Tibial artery (tissue), 4 donors: ENCODE measurements at regions not wholly inside any gene's neighbourhood (a gene's known extent, or its start where the extent isn't known, plus 50 kb on each side); places are given as distances from the start of the nearest gene placed in this dataset.

ENCODE experiments used
- DNase-seq, 2 donors: peaks; one replicate each; pipeline ENCODE4 v3.0.0-alpha.2; 2019
- H3K27ac ChIP-seq, 2 donors: fragments of 200-600 bp; sonication (generic) in 1 of 2; 1 replicate in 1 of 2; 2 replicates in 1 of 2; pipeline ENCODE4 v1.5.1; 2018 to 2019; ENCODE audit warnings: mild to moderate bottlenecking in 1 of 2
- H3K27me3 ChIP-seq, 2 donors: fragments of 200-600 bp; sonication (generic) in 1 of 2; one replicate each; pipeline versions ENCODE4 v1.5.1 to v1.6.0; 2016 to 2019
- H3K36me3 ChIP-seq, 3 donors: fragments of 200-600 bp; sonication (generic) in 2 of 3; one replicate each; pipeline ENCODE4 v1.5.1; 2016 to 2019; ENCODE audit warnings: mild to moderate bottlenecking in 2 of 3
- H3K4me1 ChIP-seq, 4 donors: fragments of 200-600 bp; sonication (generic) in 2 of 4; 1 replicate in 3 of 4; 2 replicates in 1 of 4; pipeline ENCODE4 v1.5.1; 2016 to 2019
- H3K4me3 ChIP-seq, 2 donors: fragments of 200-600 bp; sonication (generic) in 1 of 2; 1 replicate in 1 of 2; 2 replicates in 1 of 2; pipeline ENCODE4 v1.5.1; 2018 to 2019; ENCODE audit warnings: mild to moderate bottlenecking in 2 of 2
- H3K9me3 ChIP-seq, 3 donors: fragments of 200-600 bp; sonication (generic) in 1 of 3; one replicate each; pipeline ENCODE4 v1.5.1; 2016 to 2019
- intact Hi-C: fragments of 100-400 bp; cut with DNase I; formaldehyde crosslinking; loops from one replicate; pipeline ENCODE4 v1.15.0; 2023; ENCODE audit warnings: low total_unique reads
- TF ChIP-seq, protein P1 (sequence below), 2 experiments: fragments of 200-600 bp in 1 of 2; fragments of 450-650 bp in 1 of 2; IDR thresholded peaks; one replicate each; pipeline ENCODE4 v1.5.1; 2017 to 2019; ENCODE audit warnings: antibody characterized with exemption in 2 of 2, mild to moderate bottlenecking in 1 of 2, moderate library complexity in 1 of 2

DNA sequence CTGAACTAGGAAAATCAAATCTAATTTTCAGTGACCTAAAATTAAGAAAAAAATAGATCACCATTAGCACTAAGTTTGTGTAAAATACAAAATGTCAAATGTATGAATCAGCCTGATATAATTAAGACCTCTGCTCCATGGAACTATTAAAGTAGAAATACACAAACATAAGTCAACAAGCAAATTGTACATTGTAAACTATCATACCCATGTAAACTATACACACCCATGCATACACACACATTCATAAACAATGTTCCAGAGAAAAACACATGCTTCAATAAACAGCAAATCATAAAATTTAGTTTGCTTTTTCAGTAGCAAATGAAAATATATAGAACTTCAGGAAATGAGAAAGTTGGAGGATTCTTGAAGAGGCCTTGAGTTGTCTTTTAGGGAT is 199.7 kb upstream of the VSTM2A start:
- Histone ChIP-seq H3K9me3 (no peaks in the 10 kb centered on the region), H3K27ac (no peak overlapping the region), H3K27me3 (no peaks in the 10 kb centered on the region), H3K36me3 (no peaks in the 10 kb centered on the region), H3K4me3 (no peak overlapping the region), H3K4me1 (no peaks in the 10 kb centered on the region)
- DNase-seq, result no peak
- TF ChIP-seq, protein P1, sequence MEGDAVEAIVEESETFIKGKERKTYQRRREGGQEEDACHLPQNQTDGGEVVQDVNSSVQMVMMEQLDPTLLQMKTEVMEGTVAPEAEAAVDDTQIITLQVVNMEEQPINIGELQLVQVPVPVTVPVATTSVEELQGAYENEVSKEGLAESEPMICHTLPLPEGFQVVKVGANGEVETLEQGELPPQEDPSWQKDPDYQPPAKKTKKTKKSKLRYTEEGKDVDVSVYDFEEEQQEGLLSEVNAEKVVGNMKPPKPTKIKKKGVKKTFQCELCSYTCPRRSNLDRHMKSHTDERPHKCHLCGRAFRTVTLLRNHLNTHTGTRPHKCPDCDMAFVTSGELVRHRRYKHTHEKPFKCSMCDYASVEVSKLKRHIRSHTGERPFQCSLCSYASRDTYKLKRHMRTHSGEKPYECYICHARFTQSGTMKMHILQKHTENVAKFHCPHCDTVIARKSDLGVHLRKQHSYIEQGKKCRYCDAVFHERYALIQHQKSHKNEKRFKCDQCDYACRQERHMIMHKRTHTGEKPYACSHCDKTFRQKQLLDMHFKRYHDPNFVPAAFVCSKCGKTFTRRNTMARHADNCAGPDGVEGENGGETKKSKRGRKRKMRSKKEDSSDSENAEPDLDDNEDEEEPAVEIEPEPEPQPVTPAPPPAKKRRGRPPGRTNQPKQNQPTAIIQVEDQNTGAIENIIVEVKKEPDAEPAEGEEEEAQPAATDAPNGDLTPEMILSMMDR (IDR thresholded peaks at IDR 0.05), result no peak
- intact Hi-C loops, result no loop called here

DNA sequence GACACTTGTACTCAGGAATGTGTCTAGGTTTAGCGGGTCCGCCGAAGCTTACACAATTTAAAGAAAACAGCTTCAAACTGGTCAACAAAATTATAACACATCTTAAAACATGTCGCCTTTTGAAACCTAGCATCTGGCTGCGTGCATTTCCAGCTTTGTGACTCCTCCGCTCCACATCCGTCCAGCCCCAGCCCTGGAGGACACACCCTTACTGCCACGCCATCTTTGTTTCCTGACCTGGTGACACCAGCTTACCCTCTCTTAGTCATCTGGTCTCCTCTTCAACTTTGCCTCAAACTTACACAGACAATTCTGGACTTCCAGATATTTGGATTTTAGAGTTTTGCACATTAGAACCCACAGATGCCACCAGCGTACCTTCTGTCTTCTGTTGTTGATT is 198.7 kb upstream of the VSTM2A start:
- no peaks in the 10 kb centered on the region for H3K27me3 ChIP-seq

DNA sequence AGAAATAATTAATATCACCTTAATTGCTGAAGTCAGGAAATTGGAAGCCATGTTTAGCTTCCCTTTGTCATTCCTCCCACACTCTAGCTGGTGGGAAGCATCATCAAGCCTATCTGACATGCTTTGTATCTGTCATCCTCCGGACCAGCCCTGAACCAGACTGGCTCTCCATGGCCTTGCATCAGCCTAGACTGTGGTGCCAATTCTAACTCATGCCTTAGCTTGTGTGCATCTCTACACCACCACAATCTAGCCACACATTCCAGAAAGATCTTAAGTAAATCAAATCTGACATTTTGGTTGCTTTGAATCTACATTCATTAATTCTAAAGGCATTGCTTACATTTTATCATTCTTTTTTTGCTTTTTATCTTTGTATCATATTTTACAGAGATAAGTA is 196.4 kb upstream of the VSTM2A start:
- DNase-seq, result no peak
- intact Hi-C loops, result no loop called here
- H3K9me3 ChIP-seq, result no peaks in the 10 kb centered on the region
- no peak overlapping the region for H3K27ac ChIP-seq
- H3K4me1 ChIP-seq, result no peaks in the 10 kb centered on the region
- no peak overlapping the region for H3K4me3 ChIP-seq
- H3K27me3 ChIP-seq, result no peaks in the 10 kb centered on the region
- no peaks in the 10 kb centered on the region for H3K36me3 ChIP-seq
- TF ChIP-seq, protein P1 (IDR thresholded peaks at IDR 0.05), result no peak

More for the DNA sequence above, 198.7 kb upstream of the VSTM2A start:
- Histone ChIP-seq H3K9me3 (no peaks in the 10 kb centered on the region), H3K4me3 (no peak overlapping the region), H3K36me3 (no peaks in the 10 kb centered on the region), H3K27ac (no peak overlapping the region), H3K4me1 (no peaks in the 10 kb centered on the region)
- TF ChIP-seq, protein P1 (IDR thresholded peaks at IDR 0.05), result no peak
- intact Hi-C loops, result no loop called here
- no peak for DNase-seq

DNA sequence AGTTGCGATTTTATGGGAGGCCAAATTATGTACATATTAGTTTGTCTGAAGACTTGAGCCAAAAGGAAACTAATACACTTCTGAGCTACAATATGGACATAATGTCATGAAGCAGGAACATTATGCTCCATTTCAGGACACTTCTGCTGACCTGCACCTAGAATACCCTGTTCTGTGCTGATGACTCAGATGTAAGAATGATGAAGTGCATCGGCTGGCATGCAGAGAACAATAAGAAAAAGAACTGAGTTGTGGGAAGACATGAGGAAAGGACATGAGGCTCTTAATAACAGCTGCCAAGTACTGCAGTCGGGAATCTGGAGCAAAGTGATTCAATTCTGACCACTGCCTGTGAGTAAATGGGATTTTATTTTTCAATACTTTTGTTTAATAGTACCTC is 192.9 kb upstream of the VSTM2A start:
- Histone ChIP-seq H3K36me3 (no peaks in the 10 kb centered on the region), H3K4me1 (no peaks in the 10 kb centered on the region), H3K4me3 (no peak overlapping the region), H3K27ac (no peak overlapping the region), H3K9me3 (no peaks in the 10 kb centered on the region), H3K27me3 (no peaks in the 10 kb centered on the region)
- no peak for DNase-seq
- TF ChIP-seq, protein P1 (IDR thresholded peaks at IDR 0.05), result no peak
- intact Hi-C loops, result no loop called here

DNA sequence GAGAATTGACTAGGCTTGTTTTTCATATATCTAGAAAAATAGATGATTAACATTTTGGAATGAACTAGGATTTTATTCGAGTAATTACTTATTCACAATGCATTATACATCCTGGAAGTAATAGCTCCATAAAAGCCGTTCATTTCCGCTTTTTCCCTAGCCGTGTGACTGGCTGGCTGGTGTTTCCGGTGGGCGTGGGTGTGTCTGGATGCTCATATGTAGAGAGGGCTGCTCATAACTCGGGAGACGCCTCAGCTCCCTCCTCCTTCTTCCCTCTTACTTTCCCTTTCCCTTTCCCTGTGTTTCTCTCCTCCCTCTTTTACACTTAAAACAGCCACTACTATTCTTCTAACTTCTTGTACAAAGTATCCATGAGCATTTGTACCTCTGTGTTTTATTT is 187.7 kb upstream of the VSTM2A start:
- no peaks in the 10 kb centered on the region for H3K36me3 ChIP-seq
- TF ChIP-seq, protein P1 (IDR thresholded peaks at IDR 0.05), result no peak
- no peaks in the 10 kb centered on the region for H3K4me1 ChIP-seq
- H3K27me3 ChIP-seq, result no peaks in the 10 kb centered on the region
- H3K4me3 ChIP-seq, result no peak overlapping the region
- DNase-seq, result no peak
- no peak overlapping the region for H3K27ac ChIP-seq
- intact Hi-C loops, result no loop called here
- H3K9me3 ChIP-seq, result no peaks in the 10 kb centered on the region

DNA sequence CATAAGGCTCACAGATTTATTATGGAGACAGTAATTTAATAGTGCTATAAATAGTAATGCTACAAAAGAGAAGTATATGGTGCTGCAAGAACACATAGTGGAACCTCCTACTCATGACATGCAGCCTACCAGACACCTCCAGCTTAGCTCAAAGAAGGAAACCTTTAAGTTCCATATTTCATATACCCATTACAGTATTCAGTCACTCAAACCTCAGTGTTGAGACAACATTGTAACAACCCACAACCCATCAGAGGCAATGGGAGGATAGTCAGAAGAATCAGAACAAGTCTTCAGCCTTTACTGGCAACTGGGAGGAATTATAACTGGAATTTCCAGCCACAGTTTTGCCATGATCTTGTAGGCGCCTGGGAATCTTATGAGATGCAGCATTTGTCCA is 186.3 kb upstream of the VSTM2A start:
- intact Hi-C loops, result no loop called here
- H3K27ac ChIP-seq, result no peak overlapping the region
- TF ChIP-seq, protein P1 (IDR thresholded peaks at IDR 0.05), result no peak
- no peaks in the 10 kb centered on the region for H3K27me3 ChIP-seq
- H3K4me3 ChIP-seq, result no peak overlapping the region
- no peaks in the 10 kb centered on the region for H3K36me3 ChIP-seq
- H3K4me1 ChIP-seq, result no peaks in the 10 kb centered on the region
- DNase-seq, result no peak
- no peaks in the 10 kb centered on the region for H3K9me3 ChIP-seq
